B cell (primary cell): ENCODE measurements at regions not wholly inside any gene's neighbourhood (a gene's known extent, or its start where the extent isn't known, plus 50 kb on each side); places are given as distances from the start of the nearest gene placed in this dataset.

Source experiments
- ATAC-seq: fragments of 200-7000 bp; cut with Tn5 transposase; one replicate; pipeline ENCODE4 v1.10.0; 2021; ENCODE audit warnings: low read depth, mild to moderate bottlenecking, moderate number of reproducible peaks, moderate library complexity
- CTCF ChIA-PET: fragments of 350-600 bp; sonication (Branson Sonifier 250); formaldehyde crosslinking; loops from one replicate; lab custom pipeline; 2021; ENCODE audit warnings: antibody characterized with exemption, inconsistent platforms; lab: Charles Lee
- POLR2A ChIA-PET: fragments of 350-600 bp; sonication (Branson Sonifier 250); formaldehyde crosslinking; loops from one replicate; lab custom pipeline; 2021; ENCODE audit warnings: antibody characterized with exemption; lab: Charles Lee
- DNase-seq: peaks from one replicate; pipeline ENCODE4 v3.0.0; 2013
- H2AFZ ChIP-seq: 2 replicates; pipeline ENCODE4 v1.6.1; 2012; ENCODE audit warnings: mild to moderate bottlenecking, low read depth, low read length; ENCODE audit not compliant: insufficient read depth, poor library complexity, severe bottlenecking
- H3K27ac ChIP-seq, 2 donors: 1 replicate in 1 of 2; 2 replicates in 1 of 2; pipeline ENCODE4 v1.5.1; 2012 to 2013; ENCODE audit warnings: low read length in 2 of 2, mild to moderate bottlenecking in 2 of 2, moderate library complexity in 1 of 2
- H3K27me3 ChIP-seq, 4 experiments: fragments of 200-600 bp in 1 of 4; sonication (generic) in 1 of 4; replicated peaks in 1 of 4; 1 replicate in 2 of 4; 2 replicates in 2 of 4; pipeline versions ENCODE4 v1.6.1 to v1.7.0; 2013 to 2016; ENCODE audit warnings: low read length in 3 of 4, mild to moderate bottlenecking in 2 of 4, mixed read lengths in 1 of 4, moderate library complexity in 1 of 4; ENCODE audit not compliant: insufficient read depth in 4 of 4, control insufficient read depth in 3 of 4; ENCODE audit errors: control extremely low read depth in 1 of 4
- H3K36me3 ChIP-seq, 2 experiments: replicated peaks in 1 of 2; 1 replicate in 1 of 2; 2 replicates in 1 of 2; pipeline versions ENCODE4 v1.6.1 to v1.7.1; 2013; ENCODE audit warnings: low read length in 1 of 2; ENCODE audit not compliant: insufficient read depth in 2 of 2, control insufficient read depth in 1 of 2; ENCODE audit errors: control extremely low read depth in 1 of 2, extremely low read depth in 1 of 2
- H3K4me1 ChIP-seq, 2 donors: fragments of 200-600 bp in 1 of 2; sonication (generic) in 1 of 2; 1 replicate in 1 of 2; 2 replicates in 1 of 2; pipeline versions ENCODE4 v1.5.1 to v1.6.1; 2013 to 2017; ENCODE audit warnings: low read length in 2 of 2; ENCODE audit not compliant: control insufficient read depth in 2 of 2, insufficient read depth in 2 of 2
- H3K4me2 ChIP-seq: replicated peaks from 2 replicates; pipeline ENCODE3; 2012; ENCODE audit warnings: mild to moderate bottlenecking, low read depth, low read length; ENCODE audit not compliant: poor library complexity, severe bottlenecking
- H3K4me3 ChIP-seq, 5 experiments: fragments of 200-600 bp in 1 of 5; sonication (generic) in 1 of 5; 1 replicate in 3 of 5; 2 replicates in 2 of 5; pipeline versions ENCODE4 v1.5.1 to v1.7.0; 2011 to 2016; ENCODE audit warnings: low read length in 4 of 5, mild to moderate bottlenecking in 4 of 5, low read depth in 2 of 5, control low read depth in 1 of 5, moderate library complexity in 1 of 5; ENCODE audit not compliant: insufficient read depth in 1 of 5; ENCODE audit errors: control extremely low read depth in 1 of 5, extremely low read depth in 1 of 5
- H3K79me2 ChIP-seq: fragments of 200-600 bp; sonication (generic); one replicate; pipeline ENCODE4 v1.6.0; 2016; ENCODE audit warnings: low read length; ENCODE audit not compliant: control insufficient read depth, insufficient read depth
- H3K9ac ChIP-seq: fragments of 200-600 bp; sonication (generic); 2 replicates; pipeline ENCODE4 v1.6.1; 2017; ENCODE audit warnings: mild to moderate bottlenecking, low read length, moderate library complexity
- H3K9me3 ChIP-seq, 3 donors: one replicate each; pipeline versions ENCODE4 v1.6.1 to v1.7.1; 2013; ENCODE audit warnings: low read length in 2 of 3; ENCODE audit not compliant: control insufficient read depth in 2 of 3, insufficient read depth in 1 of 3; ENCODE audit errors: control extremely low read depth in 1 of 3
- H4K20me1 ChIP-seq: 2 replicates; pipeline ENCODE4 v1.6.0; 2012; ENCODE audit warnings: mild to moderate bottlenecking, low read length; ENCODE audit not compliant: insufficient read depth, control insufficient read depth, poor library complexity, severe bottlenecking
- H3K27ac Mint-ChIP-seq: one replicate; pipeline ENCODE4 v1.8.0; 2021; ENCODE audit warnings: mixed read lengths
- H3K27me3 Mint-ChIP-seq: one replicate; pipeline ENCODE4 v1.8.0; 2021; ENCODE audit warnings: mixed read lengths
- H3K4me1 Mint-ChIP-seq: one replicate; pipeline ENCODE4 v1.8.0; 2021; ENCODE audit warnings: mixed read lengths
- H3K4me3 Mint-ChIP-seq: one replicate; pipeline ENCODE4 v1.8.0; 2021; ENCODE audit warnings: mixed read lengths
- H3K9me3 Mint-ChIP-seq: one replicate; pipeline ENCODE4 v1.8.0; 2022; ENCODE audit warnings: mixed read lengths; ENCODE audit not compliant: insufficient read depth
- EZH2 ChIP-seq: IDR thresholded peaks from 2 replicates; pipeline ENCODE4 v1.6.1; 2012; ENCODE audit warnings: borderline replicate concordance, low read depth, mild to moderate bottlenecking, moderate library complexity, low read length; ENCODE audit not compliant: insufficient read depth, poor library complexity, severe bottlenecking
- WGBS: methylation state at CpG from one replicate; pipeline ENCODE4 v1.1.5; 2013; ENCODE audit warnings: missing lambda C conversion rate; ENCODE audit not compliant: insufficient coverage; 5-methylcytosine and 5-hydroxymethylcytosine counted together
- intact Hi-C: fragments of 100-400 bp; cut with micrococcal nuclease; formaldehyde crosslinking; loops from one replicate; pipeline ENCODE4 v1.10.0; 2022
- TF ChIP-seq, protein P1 (sequence below): fragments of 200-600 bp; IDR thresholded peaks from one replicate; pipeline ENCODE4 v1.8.0; 2022; ENCODE audit warnings: antibody characterized with exemption, mild to moderate bottlenecking

DNA sequence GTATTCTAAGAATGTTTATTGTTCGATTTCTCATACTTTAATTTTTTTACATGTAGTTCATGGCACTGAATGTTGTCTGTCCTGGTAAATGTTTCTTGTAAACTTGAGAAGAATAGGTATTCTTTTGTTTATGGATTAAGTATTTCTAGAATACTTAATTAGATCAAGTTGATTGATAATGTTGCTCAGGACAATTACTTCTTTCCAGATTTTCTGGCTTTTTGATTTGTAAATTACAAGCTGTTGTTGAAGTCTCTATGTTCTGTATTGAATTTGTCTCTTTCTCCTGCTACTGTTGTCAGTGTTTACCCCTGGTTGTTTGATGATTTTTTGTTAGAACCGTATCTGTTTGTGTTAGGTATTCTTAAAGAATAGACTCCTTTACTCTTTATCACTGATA lies 1720.9 kb upstream of the AGA start:
- Histone ChIP-seq H3K36me3 (no peaks in the 10 kb centered on the region), H3K4me1 (no peaks in the 10 kb centered on the region), H4K20me1 (no peaks in the 10 kb centered on the region), H2AFZ (no peak overlapping the region), H3K79me2 (no peaks in the 10 kb centered on the region), H3K9me3 (no peaks in the 10 kb centered on the region), H3K27me3 (no peaks in the 10 kb centered on the region), H3K4me3 (no peak overlapping the region), H3K27ac (no peak overlapping the region), H3K4me2 (no peak overlapping the region), H3K9ac (no peak overlapping the region)
- Mint-ChIP-seq H3K27ac (no peak overlapping the region), H3K27me3 (no peaks in the 10 kb centered on the region), H3K4me3 (no peak overlapping the region), H3K4me1 (no peaks in the 10 kb centered on the region), H3K9me3 (no peaks in the 10 kb centered on the region)
- POLR2A ChIA-PET = no interaction called here
- intact Hi-C loops = no loop called here
- TF ChIP-seq EZH2 = no peak
- TF ChIP-seq, protein P1, sequence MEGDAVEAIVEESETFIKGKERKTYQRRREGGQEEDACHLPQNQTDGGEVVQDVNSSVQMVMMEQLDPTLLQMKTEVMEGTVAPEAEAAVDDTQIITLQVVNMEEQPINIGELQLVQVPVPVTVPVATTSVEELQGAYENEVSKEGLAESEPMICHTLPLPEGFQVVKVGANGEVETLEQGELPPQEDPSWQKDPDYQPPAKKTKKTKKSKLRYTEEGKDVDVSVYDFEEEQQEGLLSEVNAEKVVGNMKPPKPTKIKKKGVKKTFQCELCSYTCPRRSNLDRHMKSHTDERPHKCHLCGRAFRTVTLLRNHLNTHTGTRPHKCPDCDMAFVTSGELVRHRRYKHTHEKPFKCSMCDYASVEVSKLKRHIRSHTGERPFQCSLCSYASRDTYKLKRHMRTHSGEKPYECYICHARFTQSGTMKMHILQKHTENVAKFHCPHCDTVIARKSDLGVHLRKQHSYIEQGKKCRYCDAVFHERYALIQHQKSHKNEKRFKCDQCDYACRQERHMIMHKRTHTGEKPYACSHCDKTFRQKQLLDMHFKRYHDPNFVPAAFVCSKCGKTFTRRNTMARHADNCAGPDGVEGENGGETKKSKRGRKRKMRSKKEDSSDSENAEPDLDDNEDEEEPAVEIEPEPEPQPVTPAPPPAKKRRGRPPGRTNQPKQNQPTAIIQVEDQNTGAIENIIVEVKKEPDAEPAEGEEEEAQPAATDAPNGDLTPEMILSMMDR = no peak
- no CpG with 5 or more reads among the region's 2 CpGs for WGBS
- DNase-seq = no peak
- CTCF ChIA-PET = no interaction called here
- ATAC-seq = no peak

- no peaks in the 10 kb centered on the region for H3K27me3 Mint-ChIP-seq
- intact Hi-C loops = no loop called here
- no peak for ATAC-seq
- H4K20me1 ChIP-seq = no peaks in the 10 kb centered on the region
- no peak overlapping the region for H3K9ac ChIP-seq
- H3K4me1 Mint-ChIP-seq = no peaks in the 10 kb centered on the region
- H3K27ac ChIP-seq = no peak overlapping the region
- DNase-seq = no peak
- POLR2A ChIA-PET = no interaction called here
- no CpG with 5 or more reads among the region's 5 CpGs for WGBS
- no peak overlapping the region for H2AFZ ChIP-seq
- H3K4me2 ChIP-seq = no peak overlapping the region
- no peak overlapping the region for H3K4me3 Mint-ChIP-seq
- H3K4me1 ChIP-seq = no peaks in the 10 kb centered on the region
- no peaks in the 10 kb centered on the region for H3K9me3 Mint-ChIP-seq
- no peaks in the 10 kb centered on the region for H3K79me2 ChIP-seq
- no peaks in the 10 kb centered on the region for H3K36me3 ChIP-seq
- CTCF ChIA-PET = no interaction called here
- TF ChIP-seq, protein P1 = no peak
- no peak for TF ChIP-seq EZH2
- no peaks in the 10 kb centered on the region for H3K27me3 ChIP-seq
- H3K4me3 ChIP-seq = no peak overlapping the region
- no peak overlapping the region for H3K27ac Mint-ChIP-seq
- no peaks in the 10 kb centered on the region for H3K9me3 ChIP-seq
Observed at GRCh38 chr4:179164267-179164999, 1722.2 kb upstream of the AGA start.
